ENCODE measurements at regions not wholly inside any gene's neighbourhood (a gene's known extent, or its start where the extent isn't known, plus 50 kb on each side); places are given as distances from the start of the nearest gene placed in this dataset.
"Not testable (repeated sequence)": the region's sequence is repeated elsewhere in the genome, so short reads cannot be mapped to it uniquely, and the experiment has no call there.

GRCh38 chr17:22044706-22045246 is 352.5 kb downstream of the KCNJ18 start:
- not testable (repeated sequence) for H3K36me3 Mint-ChIP-seq; ATAC-seq; H3K27ac Mint-ChIP-seq; DNase-seq (ENCODE audit: low spot score in 2 of 2); H3K9me3 Mint-ChIP-seq

DNA sequence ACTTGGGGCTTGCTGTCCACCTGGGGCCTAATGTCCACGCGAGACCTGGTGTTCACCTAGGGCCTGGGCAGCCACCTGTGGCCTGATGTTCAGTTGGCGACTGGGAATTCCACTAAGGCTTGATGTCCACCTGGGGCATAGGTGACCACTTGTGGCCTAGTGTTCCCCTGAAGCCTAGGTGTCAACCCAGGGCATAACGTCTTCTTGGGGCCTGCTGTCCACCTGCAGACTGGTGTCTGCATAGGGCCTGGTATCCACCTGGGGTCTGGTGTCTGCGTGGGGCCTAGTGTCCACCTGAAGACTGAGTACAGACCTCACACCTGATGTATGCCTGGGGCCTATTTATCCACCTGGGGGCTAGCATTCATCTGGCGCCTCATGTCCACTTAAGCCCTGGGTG is 355.2 kb downstream of the KCNJ18 start:
- not testable (repeated sequence) for H3K9me3 Mint-ChIP-seq; DNase-seq (ENCODE audit: low spot score in 2 of 2); H3K27ac Mint-ChIP-seq; H3K36me3 Mint-ChIP-seq; ATAC-seq

DNA sequence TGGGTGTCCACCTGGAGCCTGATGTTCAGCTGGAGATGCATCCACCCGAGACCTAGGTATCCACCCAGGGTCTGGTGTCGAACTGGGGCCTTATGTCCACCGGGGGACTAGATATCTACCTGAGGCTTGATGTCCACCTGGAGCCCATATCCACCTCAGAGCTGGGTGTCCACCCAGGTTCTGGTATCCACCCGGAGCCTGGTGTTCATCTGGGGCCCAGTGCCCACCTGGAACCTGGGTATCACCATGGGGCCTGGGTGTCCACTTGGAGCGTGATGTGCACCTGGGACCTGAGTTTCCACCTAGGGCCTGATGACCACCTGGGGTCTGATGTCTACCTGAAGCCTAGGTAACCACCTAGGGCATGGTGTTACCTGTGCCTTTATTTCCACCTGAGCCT is 355.9 kb downstream of the KCNJ18 start:
- ATAC-seq; H3K27ac Mint-ChIP-seq; H3K36me3 Mint-ChIP-seq; H3K9me3 Mint-ChIP-seq; DNase-seq (ENCODE audit: low spot score in 2 of 2): not testable (repeated sequence)

- not testable (repeated sequence) for ATAC-seq; DNase-seq (ENCODE audit: low spot score in 2 of 2); H3K27ac Mint-ChIP-seq; H3K9me3 Mint-ChIP-seq; H3K36me3 Mint-ChIP-seq
Observed at GRCh38 chr17:22050766-22051165, 358.4 kb downstream of the KCNJ18 start.

DNA sequence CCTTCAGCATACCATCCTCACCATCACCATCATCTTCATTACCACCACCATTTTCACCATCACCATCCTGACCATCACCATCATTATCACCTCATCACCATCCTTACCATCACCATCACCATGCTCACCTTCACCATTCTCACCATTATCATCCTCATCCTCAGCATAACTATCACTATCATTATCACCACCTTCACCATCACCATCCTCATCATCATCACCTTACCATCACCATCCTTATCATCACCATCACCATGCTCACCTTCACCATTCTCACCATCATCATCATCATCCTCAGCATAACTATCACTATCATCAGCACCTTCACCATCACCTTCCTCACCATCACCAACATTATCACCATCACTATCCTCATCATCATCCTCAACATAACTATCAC is 360.4 kb downstream of the KCNJ18 start:
- ATAC-seq; H3K36me3 Mint-ChIP-seq; DNase-seq (ENCODE audit: low spot score in 2 of 2); H3K27ac Mint-ChIP-seq; H3K9me3 Mint-ChIP-seq: not testable (repeated sequence)

- H3K9me3 Mint-ChIP-seq; DNase-seq (ENCODE audit: low spot score in 2 of 2); H3K27ac Mint-ChIP-seq; ATAC-seq; H3K36me3 Mint-ChIP-seq: not testable (repeated sequence)
Observed at GRCh38 chr17:22056566-22056965, 364.2 kb downstream of the KCNJ18 start.

DNA sequence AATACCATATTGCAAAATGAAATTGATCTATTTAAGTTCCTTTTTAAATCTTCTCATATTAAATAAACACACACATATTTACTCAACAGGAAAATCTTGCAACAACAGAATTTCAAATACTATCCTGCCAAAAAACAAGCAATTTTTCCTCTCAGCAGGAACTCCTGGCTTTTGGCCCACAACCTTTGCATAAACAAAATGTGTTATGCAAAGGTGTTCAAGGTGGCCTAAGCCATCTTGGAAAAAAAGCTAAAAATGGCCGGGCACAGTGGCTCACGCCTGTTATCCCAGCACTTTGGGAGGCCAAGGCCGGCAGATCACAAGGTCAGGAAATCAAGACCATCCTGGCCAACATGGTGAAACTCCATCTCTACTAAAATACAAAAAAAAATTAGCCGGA is 383.6 kb downstream of the KCNJ18 start:
- H3K27ac Mint-ChIP-seq; H3K36me3 Mint-ChIP-seq; ATAC-seq; DNase-seq (ENCODE audit: low spot score in 2 of 2); H3K9me3 Mint-ChIP-seq: not testable (repeated sequence)

DNA sequence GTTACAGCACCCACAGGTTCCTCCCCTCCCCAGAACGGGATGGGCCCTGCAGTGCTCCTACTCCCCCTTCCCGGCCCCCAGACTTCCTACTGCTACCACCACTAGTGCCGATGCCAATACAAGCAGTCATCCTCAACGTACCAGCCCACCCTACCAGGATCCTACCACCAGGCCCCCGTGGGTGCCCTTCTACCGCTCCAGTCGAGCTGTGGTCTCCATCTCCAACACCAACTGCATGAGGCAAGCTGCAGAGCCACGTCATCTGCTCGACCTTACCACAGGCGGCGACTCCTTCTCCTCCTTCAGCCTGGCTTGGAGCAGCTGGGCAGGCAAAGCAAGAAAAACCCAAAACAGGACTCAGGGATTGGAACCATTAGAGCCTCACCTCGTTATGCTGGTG is 396.3 kb downstream of the KCNJ18 start:
- not testable (repeated sequence) for ATAC-seq; H3K9me3 Mint-ChIP-seq; H3K36me3 Mint-ChIP-seq; DNase-seq (ENCODE audit: low spot score in 2 of 2); H3K27ac Mint-ChIP-seq

DNA sequence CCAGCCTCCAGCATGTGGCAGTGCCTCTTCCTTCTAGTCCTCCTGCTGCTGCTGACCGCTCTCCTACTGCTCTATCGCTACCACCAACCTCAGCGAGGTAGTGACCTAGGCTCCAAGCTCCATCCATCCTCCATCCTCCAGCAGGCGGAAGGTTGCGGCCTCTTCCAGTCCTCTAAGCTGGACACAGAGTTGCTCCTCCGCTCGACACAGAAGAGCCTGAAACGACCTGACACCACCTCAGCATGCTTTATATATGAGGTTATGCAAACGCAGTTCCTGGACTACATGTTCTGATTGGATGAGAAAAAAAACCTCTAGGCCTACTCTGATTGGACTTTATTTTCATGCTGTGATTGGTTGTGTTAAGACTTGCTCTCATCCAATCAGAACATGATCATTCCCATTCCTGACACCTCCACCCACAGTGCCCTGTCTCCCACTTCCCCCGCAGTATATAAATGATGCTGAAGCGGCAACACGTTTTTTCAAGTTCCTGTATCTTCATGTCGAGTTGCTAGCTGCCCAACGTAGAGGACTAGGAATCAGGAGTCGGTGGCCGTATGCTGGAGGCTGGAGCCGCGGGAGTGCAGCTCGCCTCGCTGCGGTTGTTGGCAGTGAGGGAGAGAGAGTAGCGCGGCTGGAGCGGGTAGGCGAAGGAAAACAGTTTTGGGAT is 398.1 kb downstream of the KCNJ18 start:
- Mint-ChIP-seq H3K36me3 (peaks cover 8 to 9% of the 10 kb centered on the region in 2 donors), H3K9me3 (peaks cover 8 to 9% of the 10 kb centered on the region in 2 donors), H3K27ac (no peak overlapping the region)
- ATAC-seq: no peak
- DNase-seq (ENCODE audit: low spot score in 2 of 2): no peak

DNA sequence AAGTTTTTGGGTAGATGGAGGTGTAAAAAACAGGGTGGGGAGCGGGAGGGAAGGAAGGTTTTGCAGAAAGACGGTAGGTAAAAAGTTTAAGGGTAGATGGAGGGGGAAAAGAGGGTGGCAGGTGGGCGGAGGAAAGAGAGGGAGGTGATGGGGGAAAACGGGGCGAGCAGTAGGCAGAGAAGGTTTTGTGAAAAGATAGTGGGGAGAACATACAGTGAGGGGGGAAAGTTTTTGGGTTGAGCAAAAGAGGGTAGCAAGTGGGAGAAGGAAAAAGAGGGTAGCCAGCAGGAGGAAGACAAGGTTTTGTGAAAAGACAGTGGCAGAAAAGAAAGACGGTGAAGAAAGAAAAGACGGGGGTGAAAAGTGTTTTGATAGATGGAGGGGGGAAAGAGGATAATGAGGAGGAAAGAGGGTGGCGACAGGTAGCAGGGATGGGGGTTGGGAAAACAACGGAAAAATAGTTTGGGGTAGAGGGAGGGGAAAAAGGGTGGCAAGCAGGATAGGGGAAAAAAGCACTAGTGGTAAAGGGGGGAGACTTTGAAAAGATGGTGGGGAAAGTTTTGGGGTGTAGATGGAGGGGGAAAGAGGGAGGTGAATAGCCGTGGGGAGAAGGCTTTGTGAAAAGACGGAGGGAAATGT is 398.8 kb downstream of the KCNJ18 start:
- H3K27ac Mint-ChIP-seq; ATAC-seq; DNase-seq (ENCODE audit: low spot score in 2 of 2); H3K36me3 Mint-ChIP-seq; H3K9me3 Mint-ChIP-seq: not testable (repeated sequence)

DNA sequence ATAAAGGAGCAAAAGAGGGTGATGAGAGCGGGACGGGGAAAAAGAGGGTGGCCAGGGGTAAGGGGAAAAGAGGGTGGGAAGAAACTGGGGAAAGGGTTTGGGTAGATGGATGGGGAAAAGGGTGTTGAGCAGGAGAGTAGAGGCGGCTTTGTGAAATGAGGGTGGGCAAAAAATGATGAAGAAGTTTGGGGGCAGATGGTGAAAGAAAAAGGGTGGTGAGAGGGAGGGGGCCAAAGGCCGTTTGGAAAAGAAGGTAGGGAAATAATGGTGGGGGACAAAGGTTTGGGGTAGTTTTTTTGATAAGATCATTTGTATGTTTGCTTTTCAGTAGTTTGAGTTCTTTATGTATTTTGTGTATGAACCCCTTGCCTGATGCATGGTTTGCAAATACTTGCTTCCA is 399.5 kb downstream of the KCNJ18 start:
- H3K27ac Mint-ChIP-seq; ATAC-seq; H3K36me3 Mint-ChIP-seq; DNase-seq (ENCODE audit: low spot score in 2 of 2); H3K9me3 Mint-ChIP-seq: not testable (repeated sequence)

DNA sequence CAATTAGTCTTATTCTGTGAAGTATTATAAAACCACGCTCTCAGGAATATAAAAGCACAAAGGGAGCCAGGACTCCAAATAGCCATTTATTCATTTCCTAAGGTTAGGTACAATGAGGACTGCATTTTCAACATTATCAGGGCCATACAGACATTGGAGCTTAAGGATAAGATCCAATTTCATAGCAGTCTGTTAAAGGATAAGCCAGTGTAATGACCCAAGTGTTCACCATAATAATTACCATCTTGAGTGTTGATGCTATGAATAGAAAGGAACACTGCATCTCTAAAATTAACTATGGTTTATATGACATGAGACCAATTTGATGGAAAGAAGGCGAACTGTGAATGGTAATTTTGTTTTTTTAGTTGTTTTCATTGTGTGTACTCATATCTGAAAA is 403.1 kb downstream of the KCNJ18 start:
- not testable (repeated sequence) for H3K27ac Mint-ChIP-seq; H3K9me3 Mint-ChIP-seq; DNase-seq (ENCODE audit: low spot score in 2 of 2); ATAC-seq; H3K36me3 Mint-ChIP-seq

GRCh38 chr17:22099633-22100032 is 407.3 kb downstream of the KCNJ18 start:
- H3K9me3 Mint-ChIP-seq; H3K36me3 Mint-ChIP-seq; H3K27ac Mint-ChIP-seq; DNase-seq (ENCODE audit: low spot score in 2 of 2); ATAC-seq: not testable (repeated sequence)

DNA sequence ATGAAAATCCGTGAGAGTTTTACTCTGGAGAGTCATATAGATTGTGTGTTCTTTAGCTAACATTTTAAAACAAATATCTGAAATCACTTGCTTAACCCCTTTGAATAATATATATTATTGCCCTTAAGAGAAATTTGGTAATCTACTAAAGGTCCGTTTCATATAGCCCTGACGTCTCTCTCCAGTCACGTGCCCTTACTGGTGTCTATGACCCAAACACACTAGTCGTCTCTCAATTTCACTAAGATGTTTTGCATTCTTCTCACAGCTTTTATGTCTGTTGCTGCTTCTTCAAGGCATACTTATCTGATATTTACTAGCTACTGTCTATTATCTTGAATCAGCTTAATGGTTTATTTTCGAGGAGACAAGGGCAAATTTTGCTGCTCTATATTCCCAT is 409.9 kb downstream of the KCNJ18 start:
- Mint-ChIP-seq H3K36me3 (peaks cover 6% of the 10 kb centered on the region in 2 donors), H3K27ac (no peak overlapping the region), H3K9me3 (peaks cover 9 to 10% of the 10 kb centered on the region in 2 donors)
- ATAC-seq (no peak), DNase-seq (ENCODE audit: low spot score in 2 of 2) (no peak)

- peaks cover 7 to 11% of the 10 kb centered on the region in 2 donors for H3K9me3 Mint-ChIP-seq
- H3K36me3 Mint-ChIP-seq: not testable (repeated sequence)
Observed at GRCh38 chr17:22116720-22117119, 424.4 kb downstream of the KCNJ18 start.

GRCh38 chr17:22117401-22117800 is 425.1 kb downstream of the KCNJ18 start:
- ATAC-seq; H3K36me3 Mint-ChIP-seq; H3K27ac Mint-ChIP-seq; DNase-seq (ENCODE audit: low spot score in 2 of 2): not testable (repeated sequence)
- peaks cover 5 to 11% of the 10 kb centered on the region in 2 donors for H3K9me3 Mint-ChIP-seq

More at GRCh38 chr17:22116720-22117119, 424.4 kb downstream of the KCNJ18 start:
- DNase-seq (ENCODE audit: low spot score in 2 of 2); H3K27ac Mint-ChIP-seq; ATAC-seq: not testable (repeated sequence)

- H3K9me3 Mint-ChIP-seq; H3K27ac Mint-ChIP-seq; ATAC-seq; H3K36me3 Mint-ChIP-seq; DNase-seq (ENCODE audit: low spot score in 2 of 2): not testable (repeated sequence)
Observed at GRCh38 chr17:22119016-22119415, 426.7 kb downstream of the KCNJ18 start.

DNA sequence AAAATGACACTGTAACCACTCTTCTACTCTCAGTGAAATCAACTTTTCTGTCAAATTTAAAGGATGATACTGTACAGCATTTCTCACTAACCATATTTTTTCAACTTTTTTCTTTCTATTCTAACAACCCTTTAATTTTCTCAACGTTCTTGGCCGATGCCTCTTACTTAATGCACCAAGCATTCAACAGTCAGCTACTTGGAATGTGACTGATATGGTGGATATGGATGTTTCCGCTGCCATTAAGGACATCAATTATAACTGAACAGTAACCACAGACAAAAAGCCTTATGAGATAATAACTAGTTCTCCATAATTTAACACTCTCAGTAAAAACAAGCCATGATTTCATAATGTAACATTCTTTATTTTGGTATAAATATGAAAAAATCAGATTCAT is 427.4 kb downstream of the KCNJ18 start:
- not testable (repeated sequence) for H3K36me3 Mint-ChIP-seq; DNase-seq (ENCODE audit: low spot score in 2 of 2); ATAC-seq; H3K27ac Mint-ChIP-seq; H3K9me3 Mint-ChIP-seq
